ENCODE measurements at regions not wholly inside any gene's neighbourhood (a gene's known extent, or its start where the extent isn't known, plus 50 kb on each side); places are given as distances from the start of the nearest gene placed in this dataset.

DNA sequence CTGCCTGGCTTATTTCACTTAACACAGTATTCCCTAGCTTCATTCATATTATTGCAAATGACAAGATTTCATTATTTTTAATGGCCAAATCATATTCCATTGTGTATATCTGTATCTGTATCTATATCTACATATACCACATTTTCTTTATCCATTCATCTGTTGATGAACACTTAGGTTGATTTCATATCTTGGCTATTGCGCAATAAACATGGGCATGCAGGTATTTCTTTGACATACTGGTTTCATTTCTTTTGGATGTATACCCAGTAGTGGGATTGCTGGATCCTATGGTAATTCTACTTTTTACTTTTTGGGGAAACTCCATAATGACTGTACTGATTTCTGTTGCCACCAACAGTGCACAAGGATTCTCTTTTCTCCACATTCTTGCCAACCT lies 68.9 kb upstream of the CREB5 start:
- TF ChIP-seq POLR2A (IDR thresholded peaks at IDR 0.05; ENCODE audit: low read depth, low read length) (no peak), POLR2AphosphoS5 (IDR thresholded peaks at IDR 0.05; ENCODE audit: low read depth, low read length) (no peak)
